HepG2 (cell line): ENCODE measurements at regions not wholly inside any gene's neighbourhood (a gene's known extent, or its start where the extent isn't known, plus 50 kb on each side); places are given as distances from the start of the nearest gene placed in this dataset.
A peak's percentile ranks its signal among the peaks of the same experiment; 100 is the strongest.

Experiments
- CBFB ChIP-seq: sonication (generic); formaldehyde crosslinking; IDR thresholded peaks from 2 replicates; pipeline ENCODE4 v1.4.0; 2020; ENCODE audit warnings: missing genetic modification reagents
- EP300 ChIP-seq, 3 experiments: sonication (generic) in 1 of 3; formaldehyde crosslinking in 1 of 3; IDR thresholded peaks; 2 replicates each; pipeline versions ENCODE4 v1.5.1 to v1.6.1; 2011 to 2020; ENCODE audit warnings: low read depth in 2 of 3, low read length in 2 of 3, borderline replicate concordance in 1 of 3, improper control_type of control experiment in 1 of 3, mild to moderate bottlenecking in 1 of 3, missing genetic modification reagents in 1 of 3, moderate library complexity in 1 of 3
- FOXO1 ChIP-seq: sonication (generic); formaldehyde crosslinking; IDR thresholded peaks from 2 replicates; pipeline ENCODE4 v1.4.0; 2020; ENCODE audit warnings: missing genetic modification reagents
- GFI1 ChIP-seq: sonication (generic); formaldehyde crosslinking; IDR thresholded peaks from 2 replicates; pipeline ENCODE4 v1.5.0; 2020; ENCODE audit warnings: missing genetic modification reagents, mild to moderate bottlenecking, borderline replicate concordance
- HDAC1 ChIP-seq: sonication (generic); formaldehyde crosslinking; IDR thresholded peaks from 2 replicates; pipeline ENCODE4 v1.5.1; 2020; ENCODE audit warnings: mild to moderate bottlenecking, missing genetic modification reagents
- HNF4G ChIP-seq, 2 experiments: sonication (generic) in 1 of 2; formaldehyde crosslinking in 1 of 2; IDR thresholded peaks; 2 replicates each; pipeline versions ENCODE4 v1.4.0 to v1.6.1; 2011 to 2020; ENCODE audit warnings: borderline replicate concordance in 2 of 2, low read depth in 2 of 2, mild to moderate bottlenecking in 2 of 2, low read length in 1 of 2, missing genetic modification reagents in 1 of 2, moderate library complexity in 1 of 2
- IRX3 ChIP-seq: sonication (generic); formaldehyde crosslinking; IDR thresholded peaks from 2 replicates; pipeline ENCODE4 v1.8.1; 2023; ENCODE audit warnings: mild to moderate bottlenecking, low read depth, missing genetic modification reagents, borderline replicate concordance
- LCORL ChIP-seq, 2 experiments: fragments of 450-650 bp in 1 of 2; sonication (generic) in 1 of 2; formaldehyde crosslinking in 1 of 2; IDR thresholded peaks; 2 replicates each; pipeline versions ENCODE4 v1.5.0 to v1.6.1; 2017 to 2020; ENCODE audit warnings: antibody characterized with exemption in 1 of 2, missing genetic modification reagents in 1 of 2
- NFKBIZ ChIP-seq: IDR thresholded peaks from 2 replicates; pipeline ENCODE4 v1.6.1; 2018; ENCODE audit warnings: missing genetic modification reagents, missing compliant biosample characterization
- PITX1 ChIP-seq: sonication (generic); formaldehyde crosslinking; IDR thresholded peaks from 2 replicates; pipeline ENCODE4 v1.5.1; 2020; ENCODE audit warnings: mild to moderate bottlenecking, missing genetic modification reagents
- POGZ ChIP-seq: sonication (generic); formaldehyde crosslinking; IDR thresholded peaks from 2 replicates; pipeline ENCODE4 v1.4.0; 2020; ENCODE audit warnings: mild to moderate bottlenecking, missing genetic modification reagents
- RARA ChIP-seq: IDR thresholded peaks from 2 replicates; pipeline ENCODE4 v1.6.1; 2016; ENCODE audit warnings: missing genetic modification reagents, missing compliant biosample characterization
- SRF ChIP-seq: IDR thresholded peaks from 2 replicates; pipeline ENCODE4 v1.6.1; 2011; ENCODE audit warnings: mild to moderate bottlenecking, low read depth, low read length, moderate library complexity
- TEAD3 ChIP-seq: optimal IDR thresholded peaks from 2 replicates; pipeline ENCODE3; 2016; ENCODE audit warnings: borderline replicate concordance
- ZFAT ChIP-seq: sonication (generic); formaldehyde crosslinking; conservative IDR thresholded peaks from 2 replicates; pipeline ENCODE4 v1.8.1; 2023; ENCODE audit warnings: missing genetic modification reagents, inconsistent platforms
- ZNF10 ChIP-seq: sonication (generic); formaldehyde crosslinking; IDR thresholded peaks from 2 replicates; pipeline ENCODE4 v1.4.0; 2020; ENCODE audit warnings: mild to moderate bottlenecking, low read depth, missing genetic modification reagents, borderline replicate concordance
- ZNF296 ChIP-seq: sonication (generic); formaldehyde crosslinking; conservative IDR thresholded peaks from 2 replicates; pipeline ENCODE4 v1.5.0; 2020; ENCODE audit warnings: mild to moderate bottlenecking, missing genetic modification reagents
- TF ChIP-seq, protein P1 (sequence below): sonication (generic); formaldehyde crosslinking; IDR thresholded peaks from 2 replicates; pipeline ENCODE4 v1.9.0; 2021; ENCODE audit warnings: mild to moderate bottlenecking, missing genetic modification reagents
- TF ChIP-seq, protein P2 (sequence below): sonication (generic); formaldehyde crosslinking; IDR thresholded peaks from 2 replicates; pipeline ENCODE4 v1.9.0; 2022; ENCODE audit warnings: low read depth, missing genetic modification reagents

DNA sequence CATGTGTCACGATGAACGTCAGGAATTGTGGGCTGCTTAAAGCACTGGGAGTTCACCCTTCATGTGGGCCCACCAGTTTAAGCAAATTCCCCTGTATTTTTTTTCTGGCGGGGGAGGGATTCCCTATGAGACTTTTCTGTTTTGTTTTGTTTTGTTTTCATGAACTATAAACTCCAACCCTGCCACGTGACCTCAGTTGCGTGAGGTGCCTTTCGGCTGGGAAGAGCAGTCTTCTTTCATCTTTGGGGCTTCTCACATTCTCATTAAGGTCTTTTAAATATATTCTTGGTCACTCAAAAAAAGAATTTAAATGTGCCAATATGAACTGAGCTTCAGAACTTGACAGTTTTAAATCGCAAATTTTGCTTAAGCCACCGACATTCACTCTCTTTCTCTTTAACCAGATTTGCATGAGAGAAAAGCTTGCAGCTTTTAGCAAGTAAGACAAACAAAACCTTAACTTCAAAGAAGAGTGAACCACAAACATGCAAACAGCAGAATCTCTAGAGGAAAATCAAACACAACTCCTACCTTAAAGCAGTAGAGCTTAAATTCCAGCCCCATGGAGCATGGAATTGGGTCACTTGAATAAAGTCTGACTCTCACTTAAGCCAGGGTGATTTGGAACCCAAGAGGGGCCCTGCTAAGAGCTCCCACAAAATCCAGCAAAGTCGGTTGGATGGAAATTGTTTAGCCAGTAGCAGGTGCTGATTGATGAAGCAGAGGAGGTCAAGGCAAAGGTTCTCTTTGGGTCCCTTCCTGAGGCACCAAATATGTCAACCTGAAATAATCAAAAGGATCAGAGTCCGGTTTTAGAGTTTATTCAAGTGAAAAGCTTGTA is 699.8 kb upstream of the GBE1 start (continued):
- TF ChIP-seq, protein P1, sequence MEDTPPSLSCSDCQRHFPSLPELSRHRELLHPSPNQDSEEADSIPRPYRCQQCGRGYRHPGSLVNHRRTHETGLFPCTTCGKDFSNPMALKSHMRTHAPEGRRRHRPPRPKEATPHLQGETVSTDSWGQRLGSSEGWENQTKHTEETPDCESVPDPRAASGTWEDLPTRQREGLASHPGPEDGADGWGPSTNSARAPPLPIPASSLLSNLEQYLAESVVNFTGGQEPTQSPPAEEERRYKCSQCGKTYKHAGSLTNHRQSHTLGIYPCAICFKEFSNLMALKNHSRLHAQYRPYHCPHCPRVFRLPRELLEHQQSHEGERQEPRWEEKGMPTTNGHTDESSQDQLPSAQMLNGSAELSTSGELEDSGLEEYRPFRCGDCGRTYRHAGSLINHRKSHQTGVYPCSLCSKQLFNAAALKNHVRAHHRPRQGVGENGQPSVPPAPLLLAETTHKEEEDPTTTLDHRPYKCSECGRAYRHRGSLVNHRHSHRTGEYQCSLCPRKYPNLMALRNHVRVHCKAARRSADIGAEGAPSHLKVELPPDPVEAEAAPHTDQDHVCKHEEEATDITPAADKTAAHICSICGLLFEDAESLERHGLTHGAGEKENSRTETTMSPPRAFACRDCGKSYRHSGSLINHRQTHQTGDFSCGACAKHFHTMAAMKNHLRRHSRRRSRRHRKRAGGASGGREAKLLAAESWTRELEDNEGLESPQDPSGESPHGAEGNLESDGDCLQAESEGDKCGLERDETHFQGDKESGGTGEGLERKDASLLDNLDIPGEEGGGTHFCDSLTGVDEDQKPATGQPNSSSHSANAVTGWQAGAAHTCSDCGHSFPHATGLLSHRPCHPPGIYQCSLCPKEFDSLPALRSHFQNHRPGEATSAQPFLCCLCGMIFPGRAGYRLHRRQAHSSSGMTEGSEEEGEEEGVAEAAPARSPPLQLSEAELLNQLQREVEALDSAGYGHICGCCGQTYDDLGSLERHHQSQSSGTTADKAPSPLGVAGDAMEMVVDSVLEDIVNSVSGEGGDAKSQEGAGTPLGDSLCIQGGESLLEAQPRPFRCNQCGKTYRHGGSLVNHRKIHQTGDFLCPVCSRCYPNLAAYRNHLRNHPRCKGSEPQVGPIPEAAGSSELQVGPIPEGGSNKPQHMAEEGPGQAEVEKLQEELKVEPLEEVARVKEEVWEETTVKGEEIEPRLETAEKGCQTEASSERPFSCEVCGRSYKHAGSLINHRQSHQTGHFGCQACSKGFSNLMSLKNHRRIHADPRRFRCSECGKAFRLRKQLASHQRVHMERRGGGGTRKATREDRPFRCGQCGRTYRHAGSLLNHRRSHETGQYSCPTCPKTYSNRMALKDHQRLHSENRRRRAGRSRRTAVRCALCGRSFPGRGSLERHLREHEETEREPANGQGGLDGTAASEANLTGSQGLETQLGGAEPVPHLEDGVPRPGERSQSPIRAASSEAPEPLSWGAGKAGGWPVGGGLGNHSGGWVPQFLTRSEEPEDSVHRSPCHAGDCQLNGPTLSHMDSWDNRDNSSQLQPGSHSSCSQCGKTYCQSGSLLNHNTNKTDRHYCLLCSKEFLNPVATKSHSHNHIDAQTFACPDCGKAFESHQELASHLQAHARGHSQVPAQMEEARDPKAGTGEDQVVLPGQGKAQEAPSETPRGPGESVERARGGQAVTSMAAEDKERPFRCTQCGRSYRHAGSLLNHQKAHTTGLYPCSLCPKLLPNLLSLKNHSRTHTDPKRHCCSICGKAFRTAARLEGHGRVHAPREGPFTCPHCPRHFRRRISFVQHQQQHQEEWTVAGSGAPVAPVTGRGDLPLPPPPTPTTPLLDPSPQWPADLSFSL (CRISPR knock-in tag): no peak
- no peak for TF ChIP-seq ZNF10 (CRISPR knock-in tag)
- 0 out of 2 replicates have a peak, but pooled peaks have one; percentile 30 for TF ChIP-seq HDAC1 (CRISPR knock-in tag)
- peak; percentile 39 for TF ChIP-seq TEAD3
- TF ChIP-seq ZNF296 (CRISPR knock-in tag): no peak
- TF ChIP-seq IRX3: no peak
- peak; percentile 52; the same call in 1 of the 2 replicates for TF ChIP-seq SRF
- TF ChIP-seq EP300 (IDR thresholded peaks at IDR 0.05; ENCODE audit: low read depth in 2 of 2, low read length in 2 of 2): peak in 1 of 2 experiments; percentile 65; a peak in 2 of 4 replicates
- peak; percentile 43; the same call in 1 of the 2 replicates for TF ChIP-seq EP300 (CRISPR knock-in tag; IDR thresholded peaks at IDR 0.05; ENCODE audit: borderline replicate concordance)
- TF ChIP-seq HNF4G (IDR thresholded peaks at IDR 0.05; ENCODE audit: borderline replicate concordance, low read depth, low read length): 0 out of 2 replicates have a peak, but pooled peaks have one; percentile 57
- TF ChIP-seq HNF4G (CRISPR knock-in tag; IDR thresholded peaks at IDR 0.05; ENCODE audit: borderline replicate concordance, low read depth): 0 out of 2 replicates have a peak, but pooled peaks have one; percentile 36
- TF ChIP-seq POGZ (CRISPR knock-in tag): peak; percentile 68
- peak; percentile 68; the same call in 1 of the 2 replicates for TF ChIP-seq LCORL (IDR thresholded peaks at IDR 0.05)
- peak; percentile 65 for TF ChIP-seq LCORL (CRISPR knock-in tag; IDR thresholded peaks at IDR 0.05)
- peak; percentile 84 for TF ChIP-seq PITX1 (CRISPR knock-in tag)
- peak; percentile 33; the same call in 1 of the 2 replicates for TF ChIP-seq FOXO1 (CRISPR knock-in tag)
- no peak for TF ChIP-seq ZFAT
- TF ChIP-seq, protein P2, sequence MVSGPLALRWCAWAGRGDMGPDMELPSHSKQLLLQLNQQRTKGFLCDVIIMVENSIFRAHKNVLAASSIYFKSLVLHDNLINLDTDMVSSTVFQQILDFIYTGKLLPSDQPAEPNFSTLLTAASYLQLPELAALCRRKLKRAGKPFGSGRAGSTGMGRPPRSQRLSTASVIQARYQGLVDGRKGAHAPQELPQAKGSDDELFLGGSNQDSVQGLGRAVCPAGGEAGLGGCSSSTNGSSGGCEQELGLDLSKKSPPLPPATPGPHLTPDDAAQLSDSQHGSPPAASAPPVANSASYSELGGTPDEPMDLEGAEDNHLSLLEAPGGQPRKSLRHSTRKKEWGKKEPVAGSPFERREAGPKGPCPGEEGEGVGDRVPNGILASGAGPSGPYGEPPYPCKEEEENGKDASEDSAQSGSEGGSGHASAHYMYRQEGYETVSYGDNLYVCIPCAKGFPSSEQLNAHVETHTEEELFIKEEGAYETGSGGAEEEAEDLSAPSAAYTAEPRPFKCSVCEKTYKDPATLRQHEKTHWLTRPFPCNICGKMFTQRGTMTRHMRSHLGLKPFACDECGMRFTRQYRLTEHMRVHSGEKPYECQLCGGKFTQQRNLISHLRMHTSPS: no peak
- TF ChIP-seq CBFB (CRISPR knock-in tag): peak; percentile 44; the same call in 1 of the 2 replicates
- 0 out of 2 replicates have a peak, but pooled peaks have one; percentile 32 for TF ChIP-seq NFKBIZ (CRISPR knock-in tag)
- peak; percentile 73 for TF ChIP-seq RARA
- TF ChIP-seq GFI1: peak; percentile 35; the same call in 1 of the 2 replicates
